GM12878 (cell line): ENCODE measurements at regions not wholly inside any gene's neighbourhood (a gene's known extent, or its start where the extent isn't known, plus 50 kb on each side); places are given as distances from the start of the nearest gene placed in this dataset.

Experiments used
- ATAC-seq: fragments of 200-7000 bp; cut with Tn5 transposase; 3 replicates; pipeline ENCODE4 v1.9.1; 2020; ENCODE audit warnings: mild to moderate bottlenecking, moderate library complexity
- BruUV-seq: library from RNA; stranded (reverse); fragments of 400-500 nt; replicated peaks from 2 replicates; lab custom pipeline; 2021; lab: Mats Ljungman, UMichigan
- CTCF ChIA-PET: fragments of 300-600 bp; sonication (Branson Sonifier 250); formaldehyde crosslinking; extraction: SDS; loops from one replicate; lab custom pipeline; 2021; ENCODE audit warnings: inconsistent platforms; lab: Yijun Ruan, JAX
- POLR2A ChIA-PET: fragments of 350-600 bp; formaldehyde crosslinking; extraction: SDS; loops from one replicate; lab custom pipeline; 2021; ENCODE audit warnings: inconsistent platforms; lab: Charles Lee
- RAD21 ChIA-PET: fragments of 300-600 bp; sonication (Branson Sonifier 250); formaldehyde crosslinking; loops from one replicate; lab custom pipeline; 2023; ENCODE audit warnings: antibody characterized with exemption; ENCODE audit not compliant: unreplicated experiment; lab: Charles Lee
- SMC1A ChIA-PET: fragments of 300-600 bp; sonication (Branson Sonifier 250); formaldehyde crosslinking; loops from one replicate; lab custom pipeline; 2023; ENCODE audit not compliant: unreplicated experiment, uncharacterized antibody; lab: Charles Lee
- DNase-seq: peaks from one replicate; pipeline ENCODE4 v3.0.0-alpha.2; 2011; ENCODE audit warnings: low read depth, low spot score
- FAIRE-seq: peaks from 3 replicates; lab custom pipeline; 2011; peaks lifted over from hg19 to GRCh38; lab: Jason Lieb, UNC
- H2AFZ ChIP-seq: 2 replicates; pipeline ENCODE4 v1.6.0; 2011; ENCODE audit warnings: low read depth, low read length, control low read depth; ENCODE audit not compliant: control insufficient read depth
- H3K27ac ChIP-seq: 2 replicates; pipeline ENCODE4 v1.5.1; 2011; ENCODE audit warnings: control low read depth; ENCODE audit not compliant: control insufficient read depth, insufficient read depth
- H3K27me3 ChIP-seq, 2 experiments: replicated peaks in 1 of 2; 2 replicates each; pipeline versions ENCODE4 v1.6.0 to v1.6.1; 2011; ENCODE audit warnings: low read length in 1 of 2; ENCODE audit not compliant: control insufficient read depth in 2 of 2, insufficient read depth in 2 of 2
- H3K36me3 ChIP-seq, 2 experiments: 2 replicates each; pipeline ENCODE4 v1.5.1; 2011; ENCODE audit warnings: low read length in 1 of 2; ENCODE audit not compliant: control insufficient read depth in 2 of 2, insufficient read depth in 2 of 2
- H3K4me1 ChIP-seq: 2 replicates; pipeline ENCODE4 v1.6.1; 2011; ENCODE audit warnings: mild to moderate bottlenecking, low read length, moderate library complexity, mixed read lengths; ENCODE audit not compliant: control insufficient read depth, insufficient read depth
- H3K4me2 ChIP-seq: 2 replicates; pipeline ENCODE4 v1.6.0; 2011; ENCODE audit warnings: control low read depth; ENCODE audit not compliant: control insufficient read depth, insufficient read depth
- H3K4me3 ChIP-seq: fragments of 200-600 bp; sonication (generic); 2 replicates; pipeline ENCODE4 v1.5.1; 2016
- H3K79me2 ChIP-seq: 2 replicates; pipeline ENCODE4 v1.6.0; 2011; ENCODE audit warnings: low read length; ENCODE audit not compliant: control insufficient read depth, insufficient read depth
- H3K9ac ChIP-seq: 2 replicates; pipeline ENCODE4 v1.8.0; 2011; ENCODE audit warnings: low read length, control low read depth, mixed read lengths; ENCODE audit not compliant: control insufficient read depth, insufficient read depth
- H3K9me3 ChIP-seq: replicated peaks from 3 replicates; pipeline ENCODE4 v1.5.1; 2011; ENCODE audit warnings: mild to moderate bottlenecking, low read length; ENCODE audit not compliant: control insufficient read depth, insufficient read depth
- H4K20me1 ChIP-seq: 2 replicates; pipeline ENCODE4 v1.6.0; 2011; ENCODE audit not compliant: control insufficient read depth, insufficient read depth
- DPF2 ChIP-seq: fragments of 450-650 bp; IDR thresholded peaks from 2 replicates; pipeline ENCODE4 v1.6.1; 2017; ENCODE audit warnings: mild to moderate bottlenecking
- FOXM1 ChIP-seq: IDR thresholded peaks from 2 replicates; pipeline ENCODE4 v1.6.1; 2012; ENCODE audit warnings: low read depth, mild to moderate bottlenecking, inconsistent platforms, low read length, moderate library complexity
- MTA2 ChIP-seq: fragments of 450-650 bp; IDR thresholded peaks from 2 replicates; pipeline ENCODE4 v1.6.1; 2016; ENCODE audit warnings: low read depth, mild to moderate bottlenecking, moderate library complexity
- MYC ChIP-seq: IDR thresholded peaks from 2 replicates; pipeline ENCODE4 v1.6.1; 2011; ENCODE audit warnings: mild to moderate bottlenecking, low read length, moderate library complexity, inconsistent platforms; ENCODE audit not compliant: insufficient read depth, insufficient replicate concordance, insufficient read length, severe bottlenecking
- NR2C2 ChIP-seq: IDR thresholded peaks from 2 replicates; pipeline ENCODE4 v1.6.1; 2011; ENCODE audit warnings: borderline replicate concordance, low read depth; ENCODE audit not compliant: control insufficient read depth, insufficient read length
- POLR2AphosphoS5 ChIP-seq: IDR thresholded peaks from 2 replicates; pipeline ENCODE4 v1.6.1; 2011; ENCODE audit warnings: mild to moderate bottlenecking, low read length, inconsistent platforms
- RBBP5 ChIP-seq: fragments of 200-600 bp; sonication (generic); conservative IDR thresholded peaks from 2 replicates; pipeline ENCODE4 v1.6.1; 2016
- SIN3A ChIP-seq: IDR thresholded peaks from 2 replicates; pipeline ENCODE4 v1.6.1; 2012; ENCODE audit warnings: low read depth, low read length, improper control_type of control experiment
- SMARCA5 ChIP-seq: fragments of 450-650 bp; IDR thresholded peaks from 2 replicates; pipeline ENCODE4 v1.6.1; 2017; ENCODE audit warnings: mild to moderate bottlenecking
- SUZ12 ChIP-seq: fragments of 200-600 bp; sonication (generic); IDR thresholded peaks from one replicate; pipeline ENCODE4 v1.6.1; 2018; ENCODE audit warnings: antibody characterized with exemption, mild to moderate bottlenecking; ENCODE audit not compliant: unreplicated experiment
- YY1 ChIP-seq: IDR thresholded peaks from 2 replicates; pipeline ENCODE4 v1.6.1; 2011; ENCODE audit warnings: low read depth, mild to moderate bottlenecking, low read length
- in situ Hi-C: fragments of 300-500 bp; cut with MboI; formaldehyde crosslinking; loops from 9 replicates; pipeline ENCODE4 v1.14.3; 2018; ENCODE audit warnings: mixed read lengths
- intact Hi-C: fragments of 100-400 bp; cut with micrococcal nuclease; formaldehyde crosslinking; loops from one replicate; pipeline ENCODE4 v1.14.2; 2022; ENCODE audit not compliant: unreplicated experiment
- TF ChIP-seq, protein P1 (sequence below): fragments of 450-650 bp; formaldehyde crosslinking; IDR thresholded peaks from 2 replicates; pipeline ENCODE4 v1.4.0; 2022; ENCODE audit warnings: mild to moderate bottlenecking, moderate library complexity
- TF ChIP-seq, protein P2 (sequence below): fragments of 450-650 bp; IDR thresholded peaks from 2 replicates; pipeline ENCODE4 v1.6.1; 2016; ENCODE audit warnings: mild to moderate bottlenecking

DNA sequence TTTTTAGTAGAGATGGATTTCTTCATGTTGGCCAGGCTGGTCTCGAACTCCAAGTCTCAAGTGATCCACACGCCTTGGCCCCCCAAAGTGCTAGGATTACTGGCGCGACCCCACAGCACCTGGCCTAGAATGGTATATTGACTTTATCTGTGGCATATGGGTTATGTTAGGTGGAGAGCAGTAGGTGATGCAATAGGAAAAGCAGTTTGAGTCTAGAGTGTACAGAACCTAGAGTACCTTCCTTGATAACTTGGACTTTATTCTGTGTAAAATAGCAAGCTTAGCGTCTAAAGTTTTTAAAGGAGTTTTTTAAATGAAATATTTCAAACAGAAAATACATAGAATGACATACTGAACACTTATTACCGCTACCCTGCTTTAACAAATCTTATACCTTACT lies 139.5 kb upstream of the XIST start (continued):
- TF ChIP-seq SMARCA5: no peak
- no peak for TF ChIP-seq NR2C2
- no peak for TF ChIP-seq POLR2AphosphoS5
- TF ChIP-seq FOXM1: no peak
- TF ChIP-seq MTA2: no peak
- no peak for TF ChIP-seq SUZ12

DNA sequence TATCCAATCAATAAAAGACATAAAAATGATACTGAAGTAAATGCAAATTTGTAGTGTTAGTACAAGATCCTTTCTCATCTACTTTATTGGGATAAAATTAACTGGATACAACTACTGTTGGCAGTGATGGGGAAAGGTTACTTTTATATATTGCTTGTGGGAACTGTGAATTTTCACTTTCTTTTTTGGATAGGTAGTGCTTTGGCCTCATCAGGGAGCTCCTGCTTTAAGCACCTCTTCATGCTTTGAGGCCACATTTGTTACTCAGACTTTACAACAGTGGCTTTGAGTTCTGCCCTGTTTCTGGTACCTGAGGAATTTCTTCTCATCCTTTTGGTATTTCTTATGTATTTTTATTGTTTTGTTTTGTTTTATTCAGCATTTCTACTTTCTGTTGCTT lies 134.7 kb upstream of the XIST start:
- ChIA-PET CTCF (no interaction called here), RAD21 (no interaction called here), POLR2A (interaction anchor here (1.5 kb wide), 1 partner anchor 11 kb away, joined by 5 read pairs; no protein-coding TSS in a partner anchor)
- in situ Hi-C loops (no loop called here), intact Hi-C loops (no loop called here)
- Histone ChIP-seq H3K4me1 (peaks cover 4% of the 10 kb centered on the region; the same call in 1 of the 2 replicates), H4K20me1 (no peaks in the 10 kb centered on the region), H3K79me2 (no peaks in the 10 kb centered on the region; the same call in 1 of the 2 replicates)
- no peak for FAIRE-seq
- no peak for TF ChIP-seq MYC
- no peak for TF ChIP-seq DPF2
- no peak for TF ChIP-seq RBBP5
- no peak for TF ChIP-seq YY1
- TF ChIP-seq, protein P1, sequence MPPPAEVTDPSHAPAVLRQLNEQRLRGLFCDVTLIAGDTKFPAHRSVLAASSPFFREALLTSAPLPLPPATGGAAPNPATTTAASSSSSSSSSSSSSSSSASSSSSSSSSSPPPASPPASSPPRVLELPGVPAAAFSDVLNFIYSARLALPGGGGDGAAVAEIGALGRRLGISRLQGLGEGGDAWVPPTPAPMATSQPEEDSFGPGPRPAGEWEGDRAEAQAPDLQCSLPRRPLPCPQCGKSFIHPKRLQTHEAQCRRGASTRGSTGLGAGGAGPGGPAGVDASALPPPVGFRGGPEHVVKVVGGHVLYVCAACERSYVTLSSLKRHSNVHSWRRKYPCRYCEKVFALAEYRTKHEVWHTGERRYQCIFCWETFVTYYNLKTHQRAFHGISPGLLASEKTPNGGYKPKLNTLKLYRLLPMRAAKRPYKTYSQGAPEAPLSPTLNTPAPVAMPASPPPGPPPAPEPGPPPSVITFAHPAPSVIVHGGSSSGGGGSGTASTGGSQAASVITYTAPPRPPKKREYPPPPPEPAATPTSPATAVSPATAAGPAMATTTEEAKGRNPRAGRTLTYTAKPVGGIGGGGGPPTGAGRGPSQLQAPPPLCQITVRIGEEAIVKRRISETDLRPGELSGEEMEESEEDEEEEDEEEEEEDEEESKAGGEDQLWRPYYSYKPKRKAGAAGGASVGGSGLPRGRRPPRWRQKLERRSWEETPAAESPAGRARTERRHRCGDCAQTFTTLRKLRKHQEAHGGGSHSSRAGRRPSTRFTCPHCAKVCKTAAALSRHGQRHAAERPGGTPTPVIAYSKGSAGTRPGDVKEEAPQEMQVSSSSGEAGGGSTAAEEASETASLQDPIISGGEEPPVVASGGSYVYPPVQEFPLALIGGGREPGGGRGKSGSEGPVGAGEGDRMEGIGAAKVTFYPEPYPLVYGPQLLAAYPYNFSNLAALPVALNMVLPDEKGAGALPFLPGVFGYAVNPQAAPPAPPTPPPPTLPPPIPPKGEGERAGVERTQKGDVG (CRISPR knock-in tag): no peak
- TF ChIP-seq, protein P2, sequence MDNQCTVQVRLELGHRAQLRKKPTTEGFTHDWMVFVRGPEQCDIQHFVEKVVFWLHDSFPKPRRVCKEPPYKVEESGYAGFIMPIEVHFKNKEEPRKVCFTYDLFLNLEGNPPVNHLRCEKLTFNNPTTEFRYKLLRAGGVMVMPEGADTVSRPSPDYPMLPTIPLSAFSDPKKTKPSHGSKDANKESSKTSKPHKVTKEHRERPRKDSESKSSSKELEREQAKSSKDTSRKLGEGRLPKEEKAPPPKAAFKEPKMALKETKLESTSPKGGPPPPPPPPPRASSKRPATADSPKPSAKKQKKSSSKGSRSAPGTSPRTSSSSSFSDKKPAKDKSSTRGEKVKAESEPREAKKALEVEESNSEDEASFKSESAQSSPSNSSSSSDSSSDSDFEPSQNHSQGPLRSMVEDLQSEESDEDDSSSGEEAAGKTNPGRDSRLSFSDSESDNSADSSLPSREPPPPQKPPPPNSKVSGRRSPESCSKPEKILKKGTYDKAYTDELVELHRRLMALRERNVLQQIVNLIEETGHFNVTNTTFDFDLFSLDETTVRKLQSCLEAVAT: no peak
- no peak for TF ChIP-seq SIN3A
- TF ChIP-seq, all 136 proteins: peak for 0
- DNase-seq (peak; percentile 1), ATAC-seq (peak; percentile 75)
- no peak overlapping the region for H2AFZ ChIP-seq
- H3K9me3 ChIP-seq: peaks cover 3% of the 10 kb centered on the region; the same call in 2 of the 3 replicates
- H3K36me3 ChIP-seq: peaks cover 2 to 4% of the 10 kb centered on the region in 2 experiments; a peak in 2 of 4 replicates
- no peak overlapping the region for H3K4me3 ChIP-seq
- no TSS peak for BruUV-seq
- no peak overlapping the region for H3K27ac ChIP-seq
- H3K27me3 ChIP-seq: no peaks in the 10 kb centered on the region
- no peak overlapping the region for H3K4me2 ChIP-seq
- SMC1A ChIA-PET: interaction anchor here (1.4 kb wide), 1 partner anchor 19 kb away, joined by 5 read pairs; no protein-coding TSS in a partner anchor
- no peak overlapping the region for H3K9ac ChIP-seq
